ENCODE measurements at regions not wholly inside any gene's neighbourhood (a gene's known extent, or its start where the extent isn't known, plus 50 kb on each side); places are given as distances from the start of the nearest gene placed in this dataset.
"Not testable (repeated sequence)": the region's sequence is repeated elsewhere in the genome, so short reads cannot be mapped to it uniquely, and the experiment has no call there.

- CTCF ChIA-PET; H3K4me1 ChIP-seq (ENCODE audit: control insufficient read depth, insufficient read depth, low read length); intact Hi-C loops (cut with micrococcal nuclease; ENCODE audit: unreplicated experiment); DNase-seq (ENCODE audit: low read depth, low spot score); in situ Hi-C loops (cut with HindIII; ENCODE audit: low pct_unique_long_range_greater_than_20kb, low sequenced_read_pairs); H3K4me3 ChIP-seq (ENCODE audit: low read depth in 2 of 2, low read length in 2 of 2); H3K36me3 ChIP-seq (ENCODE audit: control insufficient read depth, insufficient read depth, low read length); H3K9me3 ChIP-seq (ENCODE audit: control insufficient read depth, insufficient read depth, low read depth, low read length); H3K27ac ChIP-seq (ENCODE audit: low read length); ATAC-seq; BruUV-seq (replicated peaks); H3K27me3 ChIP-seq (ENCODE audit: control insufficient read depth, insufficient read depth, low read length): not testable (repeated sequence)
- POLR2A ChIA-PET: interaction anchor here (0.6 kb wide), 1 partner anchor 185 kb away, joined by 4 read pairs; no protein-coding TSS in a partner anchor
These were observed 201.2 kb downstream of the PYDC2 start for GRCh38 chr3:191662150-191662549.

- intact Hi-C loops (cut with micrococcal nuclease; ENCODE audit: unreplicated experiment) (no loop called here), in situ Hi-C loops (cut with HindIII; ENCODE audit: low pct_unique_long_range_greater_than_20kb, low sequenced_read_pairs) (no loop called here)
- Histone ChIP-seq H3K27me3 (ENCODE audit: control insufficient read depth, insufficient read depth, low read length) (no peaks in the 10 kb centered on the region), H3K4me3 (ENCODE audit: low read depth in 2 of 2, low read length in 2 of 2) (no peak overlapping the region), H3K4me1 (ENCODE audit: control insufficient read depth, insufficient read depth, low read length) (no peaks in the 10 kb centered on the region), H3K36me3 (ENCODE audit: control insufficient read depth, insufficient read depth, low read length) (no peaks in the 10 kb centered on the region), H3K9me3 (ENCODE audit: control insufficient read depth, insufficient read depth, low read depth, low read length) (0 out of 2 replicates have a peak, but pooled peaks cover 3% of the 10 kb centered on the region), H3K27ac (ENCODE audit: low read length) (no peak overlapping the region)
- no TSS peak for BruUV-seq (replicated peaks)
- DNase-seq (ENCODE audit: low read depth, low spot score) (no peak), ATAC-seq (no peak)
- ChIA-PET POLR2A (no interaction called here), CTCF (no interaction called here)
- TF ChIP-seq POLR2AphosphoS5 (IDR thresholded peaks at IDR 0.05; ENCODE audit: low read depth, low read length) (no peak), REST (IDR thresholded peaks at IDR 0.05; ENCODE audit: insufficient read depth in 1 of 2, low read depth in 2 of 2, low read length in 1 of 2) (no peak), CTCF (IDR thresholded peaks at IDR 0.05) (no peak), TCF7L2 (IDR thresholded peaks at IDR 0.05; ENCODE audit: low read depth, low read length) (no peak), SIN3A (IDR thresholded peaks at IDR 0.05; ENCODE audit: borderline replicate concordance, insufficient read depth, low read depth, low read length) (no peak)
These were observed 220.1 kb downstream of the PYDC2 start for GRCh38 chr3:191680989-191681597.

DNA sequence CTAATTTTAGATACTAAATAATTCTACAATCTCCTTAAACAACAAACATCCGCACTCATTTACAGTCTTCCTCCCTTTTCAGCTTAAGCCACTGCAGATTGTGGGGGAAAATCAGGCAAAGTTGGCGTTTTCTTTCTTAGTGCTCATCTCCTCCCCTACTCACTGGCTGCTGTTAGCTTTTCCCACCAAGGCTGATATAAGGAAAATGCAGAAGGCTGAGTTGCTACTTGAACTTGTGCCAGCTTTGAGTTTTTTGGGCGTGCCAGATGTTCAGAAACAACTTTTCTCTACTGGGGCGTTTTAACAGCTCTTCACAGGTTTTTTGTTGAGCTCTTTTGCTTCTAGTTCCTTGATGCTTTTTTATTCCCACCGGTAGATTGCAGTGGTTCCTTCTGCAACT is 222.0 kb downstream of the PYDC2 start:
- TF ChIP-seq REST (IDR thresholded peaks at IDR 0.05; ENCODE audit: insufficient read depth in 1 of 2, low read depth in 2 of 2, low read length in 1 of 2): no peak
- no peak for TF ChIP-seq SIN3A (IDR thresholded peaks at IDR 0.05; ENCODE audit: borderline replicate concordance, insufficient read depth, low read depth, low read length)
- no peak for TF ChIP-seq CTCF (IDR thresholded peaks at IDR 0.05)
- no peak for TF ChIP-seq POLR2AphosphoS5 (IDR thresholded peaks at IDR 0.05; ENCODE audit: low read depth, low read length)
- no peak for TF ChIP-seq TCF7L2 (IDR thresholded peaks at IDR 0.05; ENCODE audit: low read depth, low read length)
- DNase-seq (ENCODE audit: low read depth, low spot score) (no peak), ATAC-seq (no peak)
- intact Hi-C loops (cut with micrococcal nuclease; ENCODE audit: unreplicated experiment) (no loop called here), in situ Hi-C loops (cut with HindIII; ENCODE audit: low pct_unique_long_range_greater_than_20kb, low sequenced_read_pairs) (no loop called here)
- no peaks in the 10 kb centered on the region for H3K27me3 ChIP-seq (ENCODE audit: control insufficient read depth, insufficient read depth, low read length)
- no TSS peak for BruUV-seq (replicated peaks)
- ChIA-PET CTCF (no interaction called here), POLR2A (no interaction called here)
- H3K27ac ChIP-seq (ENCODE audit: low read length): no peak overlapping the region
- no peaks in the 10 kb centered on the region for H3K4me1 ChIP-seq (ENCODE audit: control insufficient read depth, insufficient read depth, low read length)
- H3K36me3 ChIP-seq (ENCODE audit: control insufficient read depth, insufficient read depth, low read length): no peaks in the 10 kb centered on the region
- no peaks in the 10 kb centered on the region for H3K9me3 ChIP-seq (ENCODE audit: control insufficient read depth, insufficient read depth, low read depth, low read length)
- no peak overlapping the region for H3K4me3 ChIP-seq (ENCODE audit: low read depth in 2 of 2, low read length in 2 of 2)

All from Panc1 (cell line).